ENCODE measurements at regions not wholly inside any gene's neighbourhood (a gene's known extent, or its start where the extent isn't known, plus 50 kb on each side); places are given as distances from the start of the nearest gene placed in this dataset.

DNA sequence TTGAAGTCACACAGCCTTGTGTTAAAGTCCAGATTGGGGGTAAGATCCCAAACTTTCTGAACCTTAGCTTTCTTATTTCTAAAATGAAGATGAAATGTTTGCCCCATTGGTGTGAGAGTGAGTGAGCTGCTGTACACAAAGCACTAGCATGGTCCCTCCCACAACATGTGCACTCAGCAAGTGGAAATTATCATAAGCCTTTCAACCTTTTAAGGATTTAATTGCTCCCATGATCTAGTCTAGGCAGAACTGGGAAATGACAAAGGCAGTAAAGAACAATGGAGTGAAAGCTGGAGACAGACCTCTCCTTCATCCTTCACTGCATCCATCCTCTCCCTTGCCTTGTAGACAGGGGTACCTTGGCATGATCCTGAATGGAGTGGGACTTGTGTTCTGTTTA is 76.0 kb upstream of the GPR12 start:
- H3K4me3 ChIP-seq (ENCODE audit: low read length) = no peak overlapping the region
- H3K27me3 ChIP-seq (ENCODE audit: insufficient read depth, low read length) = no peaks in the 10 kb centered on the region
- H3K9me3 ChIP-seq (ENCODE audit: low read length) = no peaks in the 10 kb centered on the region
- no peaks in the 10 kb centered on the region for H3K4me1 ChIP-seq (ENCODE audit: insufficient read depth, low read length)
- no peaks in the 10 kb centered on the region for H3K36me3 ChIP-seq (ENCODE audit: insufficient read depth, low read length)
- no peak overlapping the region for H2AFZ ChIP-seq (ENCODE audit: low read depth, low read length)

DNA sequence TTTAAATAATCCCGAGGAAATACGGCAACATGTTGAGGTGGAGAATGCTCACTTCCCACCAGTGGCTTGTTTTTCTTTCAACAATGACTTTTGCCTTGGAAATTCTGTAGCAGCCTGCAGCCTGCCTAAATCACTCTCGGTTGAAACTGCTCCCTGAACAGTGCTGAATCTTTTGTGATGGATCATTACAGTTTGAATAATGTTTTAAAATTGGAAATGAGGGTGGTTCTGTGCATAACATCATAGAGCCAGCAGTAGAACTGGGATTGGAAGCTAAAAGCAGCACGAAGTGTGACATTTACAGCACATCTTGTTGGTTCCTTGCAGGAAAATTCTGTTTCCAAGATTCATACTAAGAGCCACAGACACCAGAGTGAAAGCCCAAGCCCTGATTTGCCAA is 74.1 kb upstream of the GPR12 start:
- Histone ChIP-seq H3K4me3 (ENCODE audit: low read length) (no peak overlapping the region), H3K36me3 (ENCODE audit: insufficient read depth, low read length) (no peaks in the 10 kb centered on the region), H3K9me3 (ENCODE audit: low read length) (no peaks in the 10 kb centered on the region), H2AFZ (ENCODE audit: low read depth, low read length) (no peak overlapping the region), H3K4me1 (ENCODE audit: insufficient read depth, low read length) (no peaks in the 10 kb centered on the region), H3K27me3 (ENCODE audit: insufficient read depth, low read length) (no peaks in the 10 kb centered on the region)

DNA sequence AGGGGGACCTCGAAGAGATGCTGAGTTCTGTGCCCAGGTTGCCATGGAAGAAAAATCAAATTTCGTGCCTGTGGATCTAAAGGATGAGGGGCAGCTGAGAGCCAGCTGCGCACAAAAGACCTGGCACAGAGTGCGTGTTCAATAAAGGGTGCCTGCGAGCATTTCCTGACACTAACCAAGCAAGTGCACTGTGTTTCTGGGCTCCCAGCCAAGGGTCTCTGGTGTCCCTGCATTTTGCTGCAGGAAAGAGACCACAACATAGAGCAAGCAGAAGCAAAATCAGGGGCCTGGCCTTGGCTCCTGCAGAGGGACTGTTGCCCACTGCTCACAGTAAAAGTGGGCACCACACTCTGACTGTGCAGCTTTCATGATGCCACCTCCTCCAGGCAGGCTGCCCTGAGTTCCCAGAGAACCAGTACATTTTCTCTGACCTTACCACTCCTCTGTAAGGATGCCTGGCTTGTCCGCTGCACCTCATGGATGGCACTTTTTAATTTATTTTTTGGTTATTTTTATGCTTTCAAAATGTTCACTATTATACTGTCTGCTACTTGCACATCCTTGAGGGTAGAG is 70.8 kb upstream of the GPR12 start:
- H3K9me3 ChIP-seq (ENCODE audit: low read length) = no peaks in the 10 kb centered on the region
- H3K36me3 ChIP-seq (ENCODE audit: insufficient read depth, low read length) = no peaks in the 10 kb centered on the region
- no peaks in the 10 kb centered on the region for H3K27me3 ChIP-seq (ENCODE audit: insufficient read depth, low read length)
- no peak overlapping the region for H2AFZ ChIP-seq (ENCODE audit: low read depth, low read length)
- H3K4me1 ChIP-seq (ENCODE audit: insufficient read depth, low read length) = no peaks in the 10 kb centered on the region
- H3K4me3 ChIP-seq (ENCODE audit: low read length) = no peak overlapping the region

DNA sequence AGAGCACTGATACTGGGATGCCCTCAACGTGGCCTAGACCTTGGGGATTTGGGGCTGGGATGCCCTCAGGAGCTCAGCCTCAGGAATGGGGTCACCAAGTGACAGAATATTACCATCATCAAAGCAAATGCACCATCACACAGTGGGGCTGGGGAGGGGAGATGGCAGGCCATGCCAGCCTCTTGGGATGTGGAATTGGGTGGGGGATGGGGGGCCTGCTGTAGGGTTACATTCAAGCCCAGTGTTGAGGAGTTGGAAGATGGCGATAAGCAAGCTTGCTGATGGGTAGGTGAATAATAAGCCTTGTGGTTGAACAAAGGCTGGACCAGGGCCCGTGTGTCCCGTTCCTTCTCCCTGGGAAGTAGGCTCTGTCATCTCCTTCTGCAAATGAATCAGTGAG is 69.1 kb upstream of the GPR12 start:
- Histone ChIP-seq H3K36me3 (ENCODE audit: insufficient read depth, low read length) (no peaks in the 10 kb centered on the region), H3K4me1 (ENCODE audit: insufficient read depth, low read length) (no peaks in the 10 kb centered on the region), H3K27me3 (ENCODE audit: insufficient read depth, low read length) (no peaks in the 10 kb centered on the region)

DNA sequence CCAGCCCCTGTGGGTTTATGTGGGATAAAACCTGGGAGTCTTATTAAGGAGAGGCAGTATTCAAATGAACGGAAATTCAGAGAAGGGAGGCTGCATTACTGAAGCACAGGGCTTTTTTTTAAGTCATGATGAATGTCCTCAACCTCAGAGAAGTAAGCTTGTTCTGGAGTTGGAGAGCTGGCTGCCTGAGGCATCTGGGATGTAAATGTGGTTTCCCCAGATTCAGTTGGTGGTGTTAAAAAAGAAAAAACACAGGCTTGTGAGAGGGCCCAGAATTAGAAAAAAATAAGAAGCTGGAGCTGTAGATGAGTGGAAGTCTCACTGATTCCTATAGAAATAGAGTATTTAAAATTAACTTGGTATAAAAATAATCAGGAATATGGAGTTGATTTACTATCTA is 64.0 kb upstream of the GPR12 start:
- H3K27me3 ChIP-seq (ENCODE audit: insufficient read depth, low read length) = no peaks in the 10 kb centered on the region
- H3K4me3 ChIP-seq (ENCODE audit: low read length) = no peak overlapping the region
- no peaks in the 10 kb centered on the region for H3K9me3 ChIP-seq (ENCODE audit: low read length)
- H2AFZ ChIP-seq (ENCODE audit: low read depth, low read length) = no peak overlapping the region
- H3K4me1 ChIP-seq (ENCODE audit: insufficient read depth, low read length) = no peaks in the 10 kb centered on the region
- no peaks in the 10 kb centered on the region for H3K36me3 ChIP-seq (ENCODE audit: insufficient read depth, low read length)

More for the DNA sequence above, 69.1 kb upstream of the GPR12 start:
- H3K4me3 ChIP-seq (ENCODE audit: low read length) = no peak overlapping the region
- H3K9me3 ChIP-seq (ENCODE audit: low read length) = no peaks in the 10 kb centered on the region
- no peak overlapping the region for H2AFZ ChIP-seq (ENCODE audit: low read depth, low read length)

DNA sequence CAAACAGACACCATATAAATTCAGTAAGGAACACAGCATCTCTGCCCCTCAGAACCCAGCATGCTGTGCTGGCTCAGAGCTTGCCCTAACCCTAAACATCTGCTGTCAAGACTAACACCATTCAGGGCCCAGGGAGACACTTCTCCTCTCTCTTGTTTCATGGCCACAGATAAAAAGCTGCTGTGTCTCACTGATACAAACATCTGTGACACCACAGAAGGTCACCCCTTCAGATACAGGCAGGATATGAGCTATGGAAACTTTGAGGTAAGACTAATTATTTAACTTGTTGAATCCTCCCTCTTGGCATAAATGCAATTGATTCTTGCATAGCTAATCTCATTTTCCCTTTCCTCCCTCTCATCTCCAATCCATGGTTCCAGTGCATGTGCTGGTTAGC is 61.6 kb upstream of the GPR12 start:
- Histone ChIP-seq H3K4me3 (ENCODE audit: low read length) (no peak overlapping the region), H2AFZ (ENCODE audit: low read depth, low read length) (no peak overlapping the region), H3K27me3 (ENCODE audit: insufficient read depth, low read length) (no peaks in the 10 kb centered on the region)

DNA sequence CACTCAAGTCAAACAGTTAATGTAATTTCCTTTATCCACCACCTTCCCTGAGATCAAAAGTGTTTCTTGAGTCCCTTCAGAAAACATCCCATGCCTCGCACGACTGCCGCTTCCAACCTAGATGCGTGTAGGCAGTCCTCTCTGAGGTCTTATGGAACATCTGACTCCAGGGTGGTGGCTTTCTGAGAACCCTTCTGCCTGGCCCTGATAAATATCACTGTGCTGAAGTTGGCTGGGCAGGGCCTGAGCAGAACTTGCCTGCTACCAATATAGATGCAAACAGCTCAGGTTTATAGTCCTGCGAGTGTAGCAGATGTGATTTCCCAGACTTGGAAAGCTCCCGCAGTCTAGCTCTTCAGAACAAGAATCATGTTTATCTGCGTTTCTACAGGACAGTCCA is 61.1 kb upstream of the GPR12 start:
- no peak overlapping the region for H3K4me3 ChIP-seq (ENCODE audit: low read length)
- H2AFZ ChIP-seq (ENCODE audit: low read depth, low read length) = no peak overlapping the region
- H3K4me1 ChIP-seq (ENCODE audit: insufficient read depth, low read length) = no peaks in the 10 kb centered on the region
- H3K27me3 ChIP-seq (ENCODE audit: insufficient read depth, low read length) = no peaks in the 10 kb centered on the region
- H3K36me3 ChIP-seq (ENCODE audit: insufficient read depth, low read length) = no peaks in the 10 kb centered on the region
- H3K9me3 ChIP-seq (ENCODE audit: low read length) = no peaks in the 10 kb centered on the region

More for the DNA sequence above, 61.6 kb upstream of the GPR12 start:
- Histone ChIP-seq H3K36me3 (ENCODE audit: insufficient read depth, low read length) (no peaks in the 10 kb centered on the region), H3K9me3 (ENCODE audit: low read length) (no peaks in the 10 kb centered on the region), H3K4me1 (ENCODE audit: insufficient read depth, low read length) (no peaks in the 10 kb centered on the region)

DNA sequence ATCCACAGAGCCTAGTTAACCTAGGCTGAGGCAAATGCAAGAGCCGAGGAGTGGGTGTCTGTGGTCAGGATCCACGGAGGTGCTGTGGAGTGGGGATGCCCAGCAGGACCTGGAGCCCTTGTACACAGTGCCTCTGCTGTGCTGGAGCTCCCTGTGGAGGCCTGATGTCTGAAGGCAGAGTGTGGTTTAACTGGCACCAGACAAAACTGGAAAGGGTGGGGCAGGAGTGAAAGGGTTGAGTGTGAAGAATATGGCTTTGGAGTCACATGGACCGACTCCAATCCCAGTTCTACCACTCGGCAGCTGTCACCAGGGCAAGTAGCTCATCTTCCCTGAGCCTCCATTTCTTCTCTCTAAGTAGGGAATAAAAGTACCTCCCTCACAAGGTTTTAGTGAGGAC is 60.3 kb upstream of the GPR12 start:
- Histone ChIP-seq H3K4me3 (ENCODE audit: low read length) (no peak overlapping the region), H3K4me1 (ENCODE audit: insufficient read depth, low read length) (no peaks in the 10 kb centered on the region), H3K9me3 (ENCODE audit: low read length) (no peaks in the 10 kb centered on the region), H2AFZ (ENCODE audit: low read depth, low read length) (no peak overlapping the region), H3K27me3 (ENCODE audit: insufficient read depth, low read length) (no peaks in the 10 kb centered on the region), H3K36me3 (ENCODE audit: insufficient read depth, low read length) (no peaks in the 10 kb centered on the region)

DNA sequence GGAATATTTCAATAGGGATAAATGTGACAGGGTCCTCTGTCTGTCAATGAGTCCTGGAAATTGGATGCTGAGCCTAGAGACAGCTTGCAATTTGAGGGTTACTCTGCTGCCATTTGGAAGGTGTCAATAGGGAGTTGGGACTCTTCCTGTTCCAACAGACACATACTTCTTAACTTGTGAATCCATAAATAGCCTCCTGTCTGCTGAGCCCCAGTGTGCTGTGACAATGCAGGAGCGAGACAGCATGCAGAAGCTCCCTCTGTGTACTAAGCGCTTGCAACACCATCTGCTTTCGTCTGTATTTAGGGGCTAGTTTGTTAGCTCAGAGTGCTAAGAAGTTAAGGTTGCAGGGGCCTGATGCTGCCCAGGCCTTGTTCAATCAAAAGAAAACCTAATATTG is 58.5 kb upstream of the GPR12 start:
- Histone ChIP-seq H3K4me3 (ENCODE audit: low read length) (no peak overlapping the region), H3K27me3 (ENCODE audit: insufficient read depth, low read length) (no peaks in the 10 kb centered on the region), H3K9me3 (ENCODE audit: low read length) (no peaks in the 10 kb centered on the region), H2AFZ (ENCODE audit: low read depth, low read length) (no peak overlapping the region), H3K4me1 (ENCODE audit: insufficient read depth, low read length) (no peaks in the 10 kb centered on the region), H3K36me3 (ENCODE audit: insufficient read depth, low read length) (no peaks in the 10 kb centered on the region)

DNA sequence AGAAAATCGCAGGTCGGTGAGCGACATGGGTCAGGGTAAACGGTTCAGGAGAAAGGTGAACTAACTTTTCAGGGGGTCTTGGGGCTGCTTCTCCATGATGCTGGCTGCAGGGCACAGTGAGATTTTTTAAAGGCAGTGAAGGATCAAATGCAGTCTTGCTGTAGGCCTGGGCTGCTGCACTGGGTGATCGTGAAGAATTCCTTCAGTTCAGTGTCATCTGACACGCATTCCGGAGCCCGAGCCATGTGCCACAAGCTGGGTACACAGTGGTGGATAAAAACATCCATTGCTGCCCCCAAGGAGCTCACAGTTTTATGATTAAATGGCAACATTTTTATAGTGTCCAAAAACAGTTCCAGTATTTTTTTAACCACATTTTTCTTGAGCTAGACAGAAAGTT is 56.3 kb upstream of the GPR12 start:
- Histone ChIP-seq H2AFZ (ENCODE audit: low read depth, low read length) (no peak overlapping the region), H3K36me3 (ENCODE audit: insufficient read depth, low read length) (no peaks in the 10 kb centered on the region), H3K9me3 (ENCODE audit: low read length) (no peaks in the 10 kb centered on the region), H3K4me1 (ENCODE audit: insufficient read depth, low read length) (no peaks in the 10 kb centered on the region), H3K4me3 (ENCODE audit: low read length) (no peak overlapping the region), H3K27me3 (ENCODE audit: insufficient read depth, low read length) (no peaks in the 10 kb centered on the region)

DNA sequence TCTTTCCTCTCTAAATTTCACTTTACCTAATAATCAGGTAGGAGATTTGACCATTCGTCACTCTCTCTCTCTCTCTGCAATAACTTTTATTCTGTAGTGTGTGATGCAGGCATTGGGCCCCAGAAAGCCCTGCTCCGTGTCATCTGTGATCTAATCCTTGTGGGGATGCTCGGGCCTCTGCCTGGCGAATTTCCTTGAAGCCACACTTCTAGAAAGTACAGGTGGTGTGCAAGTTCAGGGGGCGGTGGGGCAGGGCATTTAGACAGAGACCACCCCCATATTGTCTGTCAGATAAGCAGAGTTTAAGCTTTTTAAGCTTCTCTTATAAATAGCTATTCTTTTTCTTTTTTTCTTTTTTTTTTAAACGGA is 53.4 kb upstream of the GPR12 start:
- no peaks in the 10 kb centered on the region for H3K9me3 ChIP-seq (ENCODE audit: low read length)
- H3K36me3 ChIP-seq (ENCODE audit: insufficient read depth, low read length) = no peaks in the 10 kb centered on the region
- no peak overlapping the region for H3K4me3 ChIP-seq (ENCODE audit: low read length)
- H3K4me1 ChIP-seq (ENCODE audit: insufficient read depth, low read length) = no peaks in the 10 kb centered on the region
- H2AFZ ChIP-seq (ENCODE audit: low read depth, low read length) = no peak overlapping the region
- no peaks in the 10 kb centered on the region for H3K27me3 ChIP-seq (ENCODE audit: insufficient read depth, low read length)

DNA sequence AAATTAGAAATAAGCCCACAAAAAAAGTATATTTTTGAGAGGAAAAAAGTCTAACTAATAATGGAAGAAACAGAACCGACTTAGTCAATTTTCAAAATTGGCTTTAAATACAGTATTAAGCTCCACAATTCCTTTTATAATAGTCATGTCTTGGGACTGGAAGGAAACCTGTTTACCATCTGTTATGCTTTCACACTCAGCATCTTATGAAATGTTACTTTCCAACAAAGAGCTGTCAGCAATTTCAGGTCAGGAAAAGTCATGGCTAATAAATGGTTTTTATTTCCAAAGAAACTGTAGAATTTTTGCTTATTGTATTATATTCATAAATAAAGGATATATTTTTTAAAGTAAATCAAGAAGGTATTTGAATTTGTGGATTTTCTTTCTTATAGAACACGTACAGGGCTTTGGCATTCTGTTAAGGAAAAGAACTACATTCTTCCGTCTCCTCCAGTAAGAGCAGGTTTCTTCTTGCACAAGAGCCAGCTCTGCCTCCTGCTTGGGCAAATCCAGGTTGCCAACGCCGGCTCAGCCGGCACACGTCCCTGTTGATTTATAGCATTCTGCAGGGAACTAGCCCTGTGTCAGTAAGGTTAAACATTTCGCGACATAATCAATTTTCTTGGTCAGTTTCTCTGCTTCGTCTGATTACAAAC is 52.9 kb upstream of the GPR12 start:
- no peaks in the 10 kb centered on the region for H3K27me3 ChIP-seq (ENCODE audit: insufficient read depth, low read length)
- H2AFZ ChIP-seq (ENCODE audit: low read depth, low read length) = no peak overlapping the region
- H3K36me3 ChIP-seq (ENCODE audit: insufficient read depth, low read length) = no peaks in the 10 kb centered on the region
- no peak overlapping the region for H3K4me3 ChIP-seq (ENCODE audit: low read length)
- no peaks in the 10 kb centered on the region for H3K9me3 ChIP-seq (ENCODE audit: low read length)
- H3K4me1 ChIP-seq (ENCODE audit: insufficient read depth, low read length) = no peaks in the 10 kb centered on the region

DNA sequence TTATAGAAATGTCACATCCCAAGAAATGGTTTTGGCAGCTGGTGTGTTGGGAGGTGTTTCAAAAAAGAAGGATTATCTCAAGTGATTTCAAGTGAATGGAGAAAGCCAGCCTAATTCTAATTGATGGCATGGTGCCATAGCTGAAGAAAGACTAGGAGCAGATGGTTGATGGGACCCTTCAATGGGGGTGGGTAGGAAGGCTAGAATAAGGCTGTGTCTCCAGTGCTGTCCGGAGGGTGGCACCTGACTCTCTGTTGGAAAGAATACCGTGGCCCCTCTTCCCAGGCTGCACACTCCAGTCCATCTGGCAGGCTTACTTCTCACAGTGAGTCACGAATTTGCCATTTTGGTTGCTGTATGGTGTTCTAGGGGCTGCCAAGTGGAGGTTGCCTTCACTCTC is 51.0 kb upstream of the GPR12 start:
- Histone ChIP-seq H2AFZ (ENCODE audit: low read depth, low read length) (no peak overlapping the region), H3K27me3 (ENCODE audit: insufficient read depth, low read length) (no peaks in the 10 kb centered on the region), H3K36me3 (ENCODE audit: insufficient read depth, low read length) (no peaks in the 10 kb centered on the region)

More for the DNA sequence above, 51.0 kb upstream of the GPR12 start:
- Histone ChIP-seq H3K4me1 (ENCODE audit: insufficient read depth, low read length) (no peaks in the 10 kb centered on the region), H3K4me3 (ENCODE audit: low read length) (no peak overlapping the region), H3K9me3 (ENCODE audit: low read length) (no peaks in the 10 kb centered on the region)
